OCI-M2 (cell line): ENCODE measurements at regions not wholly inside any gene's neighbourhood (a gene's known extent, or its start where the extent isn't known, plus 50 kb on each side); places are given as distances from the start of the nearest gene placed in this dataset.

Experiments
- DNase-seq: peaks from one replicate; lab custom pipeline; 2025; ENCODE audit not compliant: unreplicated experiment; lab: John Stamatoyannopoulos, UW

DNA sequence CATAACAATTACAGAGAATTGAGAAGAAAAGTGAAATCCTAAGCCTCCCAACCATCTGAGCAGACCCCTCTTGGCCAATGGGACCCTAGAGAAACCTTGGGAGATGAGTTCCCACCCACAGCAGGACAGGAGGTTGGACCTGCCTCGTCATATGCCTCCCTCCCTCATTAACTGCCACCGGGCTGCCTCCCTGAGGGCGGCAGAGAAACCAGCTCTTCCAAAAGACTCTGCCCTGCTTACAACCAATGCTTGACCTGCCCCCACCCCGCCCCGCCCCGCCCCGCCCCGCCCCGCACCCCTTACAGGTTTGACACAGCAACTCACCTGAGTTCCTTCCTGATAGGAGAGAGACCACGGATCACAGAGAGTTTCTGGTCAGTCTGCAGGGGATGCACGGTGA, 86.1 kb downstream of the ADRA2C start:
- no peak for DNase-seq

DNA sequence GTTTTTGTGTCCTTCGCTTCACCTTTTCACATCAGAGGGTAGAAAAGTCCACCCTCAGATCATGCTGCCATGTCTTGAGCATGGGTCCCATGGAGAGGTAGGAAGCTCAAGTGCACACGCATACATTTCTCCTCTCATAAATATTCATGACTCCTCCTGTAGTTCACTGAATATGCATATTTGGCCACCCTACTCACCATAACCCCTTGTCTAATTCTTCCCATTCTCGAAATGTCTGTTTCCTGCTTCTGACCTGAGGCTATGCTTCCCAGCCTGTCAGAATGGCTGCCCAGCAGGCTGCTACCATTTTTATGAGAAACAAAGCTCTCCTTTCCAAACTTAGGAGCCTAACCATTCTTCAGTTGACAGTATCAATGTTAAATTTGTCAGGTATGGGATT, 86.5 kb downstream of the ADRA2C start:
- DNase-seq, result no peak

DNA sequence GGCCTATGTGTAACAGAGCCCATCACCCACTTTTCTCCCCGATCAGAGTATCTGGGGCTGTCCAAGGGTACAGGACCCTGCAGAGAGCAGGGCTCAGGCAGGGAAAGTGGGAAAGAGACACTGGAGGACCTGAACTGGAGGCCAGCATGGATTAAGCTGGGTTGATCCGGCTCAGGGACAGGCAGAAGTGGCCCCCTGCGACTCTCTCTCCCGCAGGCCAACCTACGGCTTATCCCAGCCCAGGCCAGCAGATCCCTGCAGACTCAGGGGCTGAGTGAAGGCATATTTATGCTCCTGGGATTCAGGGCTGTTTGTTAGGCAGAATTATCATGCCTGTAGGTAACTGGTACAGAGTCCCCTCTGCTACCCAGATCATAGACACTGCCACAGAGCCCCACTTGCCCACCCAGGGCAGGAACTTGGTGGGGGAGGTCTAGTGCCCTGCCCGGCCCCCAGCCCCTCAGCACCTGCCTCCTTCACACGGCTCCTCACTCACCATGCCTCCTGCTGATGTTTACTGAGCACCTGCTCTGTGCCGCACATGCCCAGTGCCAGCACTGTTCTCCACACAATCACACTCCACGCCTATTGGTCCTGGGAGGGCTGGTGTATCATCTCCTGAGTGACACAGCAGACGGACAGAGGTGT, 87.3 kb downstream of the ADRA2C start:
- no peak for DNase-seq

DNA sequence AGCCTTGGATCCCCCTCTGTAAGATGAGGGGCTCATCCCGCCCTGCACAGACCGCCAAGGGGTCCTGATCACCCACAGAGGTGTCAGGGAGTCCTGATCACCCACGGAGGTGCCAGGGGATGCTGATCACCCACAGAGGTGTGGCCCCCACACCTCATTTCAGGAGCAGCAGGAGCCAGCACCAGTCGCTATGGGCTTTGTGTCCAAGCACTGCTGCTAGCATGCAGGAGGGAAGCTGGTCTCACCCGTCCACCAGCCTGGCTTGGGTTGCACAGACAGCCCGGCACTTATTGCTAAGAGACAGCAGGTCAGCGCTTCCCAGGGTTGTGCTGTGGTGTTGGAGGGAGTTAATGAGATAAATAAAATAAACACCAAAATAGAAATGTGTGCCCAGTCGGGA, 88.5 kb downstream of the ADRA2C start:
- DNase-seq, result no peak

DNA sequence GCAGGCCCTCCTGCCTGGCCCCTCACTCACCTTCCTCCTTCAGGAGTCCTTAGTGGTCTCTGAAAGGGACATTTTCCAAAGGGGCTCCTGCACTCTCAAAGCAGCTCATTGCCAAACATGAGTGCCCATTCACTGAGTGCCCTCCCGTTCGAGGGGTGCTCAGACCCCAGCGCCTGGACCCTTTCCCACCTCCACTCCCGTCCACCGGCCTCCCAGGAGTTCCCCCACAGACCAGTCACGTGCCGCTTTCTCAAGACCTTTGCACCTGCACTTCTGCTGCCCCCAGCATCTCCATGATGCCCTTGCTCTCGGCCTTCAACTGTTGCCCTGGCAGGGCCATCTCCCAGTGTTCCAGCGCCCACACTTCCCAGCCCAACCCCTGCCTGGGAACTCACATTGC, 89.5 kb downstream of the ADRA2C start:
- no peak for DNase-seq

DNA sequence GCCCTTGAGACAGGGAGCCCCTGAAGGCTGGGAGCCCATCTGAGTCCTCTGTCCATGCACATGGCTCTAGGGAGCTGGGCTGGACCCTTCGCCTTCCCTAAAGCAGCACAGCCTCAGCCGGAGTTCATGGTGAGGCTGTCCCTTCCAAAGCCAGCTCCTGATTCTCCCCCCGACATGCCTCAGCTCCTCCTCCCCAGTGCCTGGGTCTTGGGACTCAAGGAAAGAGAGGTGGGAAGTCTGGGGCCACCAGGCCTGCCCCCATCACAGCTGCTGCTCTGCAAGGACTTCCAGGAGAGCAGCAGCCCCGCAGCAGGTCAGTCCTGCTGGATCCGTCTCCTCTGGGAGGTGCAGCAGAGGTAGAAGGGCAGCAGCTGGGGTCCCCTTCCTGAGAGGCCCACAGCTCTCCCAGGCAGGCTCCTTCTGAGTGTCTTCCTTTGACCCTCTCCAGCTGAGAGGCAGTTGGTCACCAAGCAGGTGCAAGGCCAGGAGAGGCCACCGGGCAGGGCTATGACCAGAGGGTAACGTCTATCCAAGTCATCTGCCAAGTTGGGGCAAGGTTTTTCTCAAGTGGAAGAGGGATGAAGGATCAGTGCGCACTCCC, 90.5 kb downstream of the ADRA2C start:
- DNase-seq, result no peak

- DNase-seq, result no peak
Observed at GRCh38 chr4:3857269-3857926, 91.2 kb downstream of the ADRA2C start.

DNA sequence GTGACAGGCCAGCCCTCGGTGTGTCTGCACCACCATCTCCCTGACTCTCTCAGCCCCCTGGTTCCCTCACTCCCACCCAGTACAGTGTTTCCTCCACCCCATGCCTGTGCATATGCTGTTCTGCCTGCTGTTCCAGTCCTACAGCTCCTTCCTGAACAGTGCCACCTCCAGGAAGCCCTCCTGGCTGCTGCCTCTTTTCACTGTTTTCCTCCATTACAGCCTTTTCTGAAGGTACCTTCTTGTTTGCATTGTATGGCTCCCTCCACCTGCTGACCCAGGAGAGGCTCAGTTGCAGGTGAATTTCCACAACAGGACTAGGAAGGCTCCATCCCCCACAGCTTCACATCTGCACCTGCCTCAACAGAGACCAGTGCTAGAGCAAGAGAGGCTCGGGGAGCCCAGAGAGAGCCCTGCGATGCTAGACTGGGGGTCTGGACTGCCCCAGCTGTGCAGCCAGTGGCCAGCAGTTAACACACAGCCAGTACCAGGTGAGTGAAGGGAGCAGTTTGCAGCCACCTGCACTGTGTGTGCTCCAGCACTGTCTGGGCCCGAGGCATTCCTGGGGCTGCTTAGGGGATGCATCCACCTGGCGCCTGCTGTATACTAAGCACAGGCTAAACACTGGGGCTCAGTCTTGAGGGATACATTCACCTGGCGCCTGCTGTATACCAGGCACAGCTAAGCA, 92.0 kb downstream of the ADRA2C start:
- no peak for DNase-seq

- DNase-seq, result no peak
Observed at GRCh38 chr4:3858765-3859388, 92.7 kb downstream of the ADRA2C start.

DNA sequence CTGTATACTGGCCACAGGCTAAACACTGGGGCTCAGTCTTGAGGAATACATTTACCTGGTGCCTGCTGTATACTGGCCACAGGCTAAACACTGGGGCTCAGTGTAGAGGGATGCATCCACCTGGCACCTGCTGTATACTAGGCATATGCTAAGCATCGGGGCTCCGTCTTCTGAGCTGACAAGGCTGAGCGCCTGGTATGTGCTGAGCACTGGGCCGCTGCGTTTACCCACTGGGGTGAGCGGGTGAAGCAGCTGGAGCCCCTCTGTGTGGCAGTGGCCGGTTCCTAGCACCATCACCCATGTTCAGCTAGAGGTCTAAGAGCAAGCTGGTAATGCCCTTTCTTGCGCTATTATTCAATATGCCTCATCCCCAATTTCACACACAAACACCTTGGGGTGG, 93.4 kb downstream of the ADRA2C start:
- no peak for DNase-seq

DNA sequence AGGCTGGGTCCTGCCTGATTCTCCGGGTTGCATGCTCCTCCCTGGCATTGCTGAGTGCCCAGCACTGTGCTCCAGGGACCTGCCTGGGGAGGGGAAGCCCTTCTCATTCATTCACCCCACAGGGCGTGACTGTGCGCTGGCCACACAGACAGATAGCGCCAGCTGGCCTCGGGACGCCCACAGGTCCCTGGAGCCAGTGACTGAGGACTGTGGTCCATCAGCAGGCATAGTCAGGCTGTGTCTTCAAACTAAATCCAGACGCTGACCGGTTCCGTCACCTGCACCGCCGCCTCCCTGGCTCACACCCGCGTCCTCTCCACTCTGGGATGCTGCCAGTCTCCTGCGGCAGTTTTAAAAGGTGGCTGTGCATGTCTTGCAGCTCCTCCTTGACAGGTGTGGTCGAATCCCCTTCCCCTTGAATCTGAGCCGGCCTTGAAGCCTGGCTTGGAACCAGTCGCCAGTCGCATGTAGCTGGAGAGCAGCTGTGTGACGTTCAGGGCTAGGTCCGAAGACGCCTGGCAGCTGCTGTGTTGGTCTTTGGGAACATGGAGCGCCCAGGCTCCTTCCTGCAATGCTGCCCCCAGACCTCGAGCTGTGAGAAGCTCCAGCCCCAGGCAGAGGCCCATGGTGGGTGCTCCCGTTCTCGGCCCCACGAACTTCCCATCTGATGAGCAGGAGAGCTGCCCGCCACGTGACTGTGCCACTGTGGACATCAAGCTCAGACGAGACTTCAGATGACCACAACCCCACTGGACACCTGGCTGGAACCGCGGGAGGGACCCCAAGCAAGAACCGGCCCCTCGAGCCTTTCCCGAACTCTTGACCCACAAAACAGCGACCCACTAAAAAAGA, 94.1 kb downstream of the ADRA2C start:
- DNase-seq, result no peak

GRCh38 chr4:3860913-3861636, 94.9 kb downstream of the ADRA2C start:
- DNase-seq, result no peak

- DNase-seq, result no peak
Observed at GRCh38 chr4:3861720-3862639, 95.8 kb downstream of the ADRA2C start.

- DNase-seq, result no peak
Observed at GRCh38 chr4:3862640-3863420, 96.6 kb downstream of the ADRA2C start.

GRCh38 chr4:3863841-3864741, 97.9 kb downstream of the ADRA2C start:
- no peak for DNase-seq

GRCh38 chr4:3864742-3865721, 98.8 kb downstream of the ADRA2C start:
- no peak for DNase-seq
